Peyer's patch (tissue), 4 donors: ENCODE measurements at regions not wholly inside any gene's neighbourhood (a gene's known extent, or its start where the extent isn't known, plus 50 kb on each side); places are given as distances from the start of the nearest gene placed in this dataset.

ENCODE experiments used
- CTCF ChIP-seq, 6 experiments: fragments of 450-650 bp in 4 of 6; fragments of 200-600 bp in 2 of 6; sonication (generic) in 1 of 6; IDR thresholded peaks; one replicate each; pipeline ENCODE4 v1.5.1; 2017 to 2019; ENCODE audit warnings: antibody characterized with exemption in 6 of 6, mild to moderate bottlenecking in 3 of 6, moderate library complexity in 1 of 6
- POLR2A ChIP-seq, 2 donors: fragments of 450-650 bp; IDR thresholded peaks; one replicate each; pipeline ENCODE4 v1.5.1; 2017; ENCODE audit warnings: antibody characterized with exemption in 2 of 2, mild to moderate bottlenecking in 2 of 2, moderate library complexity in 2 of 2

- no peak for TF ChIP-seq CTCF (IDR thresholded peaks at IDR 0.05)
- TF ChIP-seq POLR2A (IDR thresholded peaks at IDR 0.05) = no peak
Observed at GRCh38 chrX:39767446-39767845, 330.3 kb downstream of the BCOR start.
